Left renal cortex interstitium (tissue), 4 donors: ENCODE measurements at regions not wholly inside any gene's neighbourhood (a gene's known extent, or its start where the extent isn't known, plus 50 kb on each side); places are given as distances from the start of the nearest gene placed in this dataset.
"Not testable (repeated sequence)": the region's sequence is repeated elsewhere in the genome, so short reads cannot be mapped to it uniquely, and the experiment has no call there.

Experiments used
- DNase-seq, 4 donors: peaks; one replicate each; pipeline ENCODE4 v3.0.0-alpha.2; 2013; ENCODE audit warnings: low read depth in 4 of 4, low spot score in 2 of 4, missing footprints in 1 of 4

- no peak for DNase-seq
These were observed 52.2 kb upstream of the ABCA1 start for GRCh38 chr9:104980039-104980654.

GRCh38 chr9:104981543-104982129, 53.7 kb upstream of the ABCA1 start:
- no peak for DNase-seq

GRCh38 chr9:104982543-104982942, 54.6 kb upstream of the ABCA1 start:
- DNase-seq, result no peak

- no peak for DNase-seq
These were observed 55.5 kb upstream of the ABCA1 start for GRCh38 chr9:104983491-104983890.

- DNase-seq, result no peak
These were observed 56.2 kb upstream of the ABCA1 start for GRCh38 chr9:104984121-104984520.

GRCh38 chr9:104984542-104984941, 56.6 kb upstream of the ABCA1 start:
- DNase-seq, result no peak

GRCh38 chr9:104984948-104985347, 57.0 kb upstream of the ABCA1 start:
- no peak for DNase-seq

- no peak for DNase-seq
These were observed 58.1 kb upstream of the ABCA1 start for GRCh38 chr9:104986096-104986495.

GRCh38 chr9:104987743-104988142, 59.8 kb upstream of the ABCA1 start:
- no peak for DNase-seq

- DNase-seq, result no peak
These were observed 60.6 kb upstream of the ABCA1 start for GRCh38 chr9:104988539-104988938.

- peak in 2 of 4 donors; percentile 56 to 73 for DNase-seq
These were observed 63.4 kb upstream of the ABCA1 start for GRCh38 chr9:104991144-104991953.

GRCh38 chr9:104992659-104993058, 64.7 kb upstream of the ABCA1 start:
- no peak for DNase-seq

- peak in 1 of 4 donors; percentile 24 for DNase-seq
These were observed 65.5 kb upstream of the ABCA1 start for GRCh38 chr9:104993291-104993963.

GRCh38 chr9:104997536-104997935, 69.6 kb upstream of the ABCA1 start:
- DNase-seq, result no peak

GRCh38 chr9:104999136-104999535, 71.2 kb upstream of the ABCA1 start:
- no peak for DNase-seq

GRCh38 chr9:105000529-105000928, 72.6 kb upstream of the ABCA1 start:
- DNase-seq, result not testable (repeated sequence)

GRCh38 chr9:105004466-105005090, 76.6 kb upstream of the ABCA1 start:
- no peak for DNase-seq

- DNase-seq, result no peak
These were observed 77.2 kb upstream of the ABCA1 start for GRCh38 chr9:105005186-105005585.

- DNase-seq, result no peak
These were observed 78.6 kb upstream of the ABCA1 start for GRCh38 chr9:105006514-105006913.

GRCh38 chr9:105007143-105007542, 79.2 kb upstream of the ABCA1 start:
- no peak for DNase-seq

- DNase-seq, result not testable (repeated sequence)
These were observed 82.1 kb upstream of the ABCA1 start for GRCh38 chr9:105010089-105010488.
